K562 (cell line): ENCODE measurements at regions not wholly inside any gene's neighbourhood (a gene's known extent, or its start where the extent isn't known, plus 50 kb on each side); places are given as distances from the start of the nearest gene placed in this dataset.

Source experiments
- ATAC-seq: fragments of 200-7000 bp; cut with Tn5 transposase; 3 replicates; pipeline ENCODE4 v1.9.1; 2020; ENCODE audit warnings: moderate library complexity
- BruUV-seq: library from RNA; stranded (reverse); fragments of 400-500 nt; replicated peaks from 2 replicates; lab custom pipeline; 2021; lab: Mats Ljungman, UMichigan
- CTCF ChIA-PET: fragments of 300-600 bp; formaldehyde crosslinking; extraction: SDS; loops from one replicate; lab custom pipeline; 2021; ENCODE audit warnings: low intra/inter-chr PET ratio; lab: Yijun Ruan, JAX
- POLR2A ChIA-PET: fragments of 300-600, 350-650 bp; sonication (Branson Sonifier 250); formaldehyde crosslinking; extraction: SDS; loops from one replicate; lab custom pipeline; 2021; ENCODE audit warnings: antibody characterized with exemption, inconsistent platforms; lab: Yijun Ruan, JAX
- DNase-seq, 4 experiments: peaks; one replicate each; pipeline versions ENCODE4 v3.0.0 to v3.0.0-alpha.2; 2011 to 2018; ENCODE audit warnings: low spot score in 3 of 4, mixed read lengths in 3 of 4; ENCODE audit errors: extremely low read depth in 1 of 4
- FAIRE-seq: peaks from 2 replicates; lab custom pipeline; 2011; peaks lifted over from hg19 to GRCh38; lab: Jason Lieb, UNC
- H2AFZ ChIP-seq: 2 replicates; pipeline ENCODE4 v1.6.0; 2011; ENCODE audit warnings: low read depth, low read length, control low read depth, inconsistent platforms
- H3K27ac ChIP-seq: fragments of 200-600 bp; 3 replicates; pipeline ENCODE4 v1.8.0; 2011; ENCODE audit warnings: low read depth, mild to moderate bottlenecking, control low read depth, inconsistent platforms, low read length, moderate library complexity, mixed read lengths; ENCODE audit errors: extremely low read depth
- H3K27me3 ChIP-seq, 2 experiments: fragments of 300-600 bp in 1 of 2; 2 replicates in 1 of 2; 3 replicates in 1 of 2; pipeline versions ENCODE4 v1.6.0 to v1.8.0; 2011; ENCODE audit warnings: inconsistent platforms in 2 of 2, low read length in 2 of 2, mild to moderate bottlenecking in 1 of 2, mixed read lengths in 1 of 2, moderate library complexity in 1 of 2; ENCODE audit not compliant: control insufficient read depth in 2 of 2, insufficient read depth in 2 of 2
- H3K36me3 ChIP-seq: fragments of 300-600 bp; 3 replicates; pipeline ENCODE4 v1.8.0; 2011; ENCODE audit warnings: mild to moderate bottlenecking, low read length, inconsistent platforms; ENCODE audit not compliant: control insufficient read depth, insufficient read depth
- H3K4me1 ChIP-seq, 2 experiments: fragments of 200-600 bp in 1 of 2; replicated peaks in 1 of 2; 2 replicates in 1 of 2; 3 replicates in 1 of 2; pipeline versions ENCODE4 v1.5.1 to v1.8.0; 2011; ENCODE audit warnings: inconsistent platforms in 2 of 2, low read length in 2 of 2, mild to moderate bottlenecking in 1 of 2, mixed read lengths in 1 of 2, moderate library complexity in 1 of 2; ENCODE audit not compliant: control insufficient read depth in 2 of 2, insufficient read depth in 2 of 2
- H3K4me2 ChIP-seq: 2 replicates; pipeline ENCODE4 v1.6.1; 2011; ENCODE audit warnings: low read length, control low read depth, inconsistent platforms, mixed read lengths; ENCODE audit not compliant: insufficient read depth
- H3K4me3 ChIP-seq: fragments of 200-600 bp; sonication (generic), shearing (Covaris generic); 2 replicates; pipeline ENCODE4 v1.5.1; 2016; ENCODE audit warnings: control low read depth, inconsistent platforms
- H3K79me2 ChIP-seq: fragments of 200-600 bp; 3 replicates; pipeline ENCODE4 v1.8.0; 2011; ENCODE audit warnings: low read length, inconsistent platforms; ENCODE audit not compliant: control insufficient read depth, insufficient read depth
- H3K9ac ChIP-seq, 2 experiments: 2 replicates each; pipeline versions ENCODE4 v1.6.0 to v1.6.1; 2011; ENCODE audit warnings: low read depth in 2 of 2, low read length in 2 of 2, control low read depth in 1 of 2, inconsistent platforms in 1 of 2, mild to moderate bottlenecking in 1 of 2, mixed read lengths in 1 of 2; ENCODE audit not compliant: insufficient read depth in 1 of 2
- H3K9me1 ChIP-seq: one replicate; pipeline ENCODE4 v1.6.0; 2011; ENCODE audit warnings: inconsistent platforms, mild to moderate bottlenecking, low read length, moderate library complexity; ENCODE audit not compliant: control insufficient read depth, insufficient read depth
- H3K9me3 ChIP-seq: replicated peaks from 2 replicates; pipeline ENCODE4 v1.5.1; 2011; ENCODE audit warnings: low read depth, low read length, inconsistent platforms; ENCODE audit not compliant: control insufficient read depth, insufficient read depth
- H4K20me1 ChIP-seq: replicated peaks from 2 replicates; pipeline ENCODE4 v1.6.1; 2011; ENCODE audit warnings: low read length, inconsistent platforms, mixed read lengths; ENCODE audit not compliant: control insufficient read depth, insufficient read depth
- BRCA1 ChIP-seq, 2 experiments: fragments of 450-650 bp in 1 of 2; sonication (generic) in 1 of 2; formaldehyde crosslinking in 1 of 2; IDR thresholded peaks; 2 replicates each; pipeline versions ENCODE4 v1.5.0 to v1.6.1; 2017 to 2020; ENCODE audit warnings: mild to moderate bottlenecking in 1 of 2, missing genetic modification reagents in 1 of 2
- C11orf30 ChIP-seq: fragments of 450-650 bp; IDR thresholded peaks from 2 replicates; pipeline ENCODE4 v1.6.1; 2016; ENCODE audit warnings: low read depth, mild to moderate bottlenecking
- CBX1 ChIP-seq: sonication (generic); IDR thresholded peaks from 2 replicates; pipeline ENCODE4 v1.6.1; 2016; ENCODE audit warnings: antibody characterized with exemption, low read depth, mild to moderate bottlenecking
- HNRNPL ChIP-seq: fragments of 200-400 bp; formaldehyde crosslinking; IDR thresholded peaks from 2 replicates; pipeline ENCODE4 v1.6.1; 2017; ENCODE audit warnings: low read depth, mild to moderate bottlenecking, low read length
- ZNF239 ChIP-seq: fragments of 250-450 bp; sonication (Bioruptor Pico); IDR thresholded peaks from 2 replicates; pipeline ENCODE4 v1.4.0; 2020; ENCODE audit warnings: mild to moderate bottlenecking
- WGBS: fragments of 100-300 bp; shearing (Covaris generic); methylation state at CpG from one replicate; pipeline ENCODE4 v1.1.6; 2016; ENCODE audit warnings: low coverage, mixed read lengths; ENCODE audit not compliant: insufficient coverage; ENCODE audit errors: missing lambda C conversion rate; 5-methylcytosine and 5-hydroxymethylcytosine counted together
- in situ Hi-C: fragments of 300-500 bp; cut with MboI; formaldehyde crosslinking; loops from 4 replicates; pipeline ENCODE4 v1.15.0; 2018; ENCODE audit warnings: inconsistent platforms, mixed read lengths
- intact Hi-C: fragments of 100-400 bp; cut with micrococcal nuclease; formaldehyde crosslinking; loops from 2 replicates; pipeline ENCODE4 v1.14.2; 2022
- TF ChIP-seq, protein P1 (sequence below), 2 experiments: fragments of 450-650 bp in 1 of 2; IDR thresholded peaks; 2 replicates each; pipeline ENCODE4 v1.6.1; 2011 to 2017; ENCODE audit warnings: low read depth in 2 of 2, antibody characterized with exemption in 1 of 2, borderline replicate concordance in 1 of 2, low read length in 1 of 2, mild to moderate bottlenecking in 1 of 2, mixed read lengths in 1 of 2; ENCODE audit not compliant: control insufficient read depth in 1 of 2

- Histone ChIP-seq H3K9me3 (no peaks in the 10 kb centered on the region), H3K27ac (no peak overlapping the region), H3K9ac (no peak overlapping the region), H3K36me3 (no peaks in the 10 kb centered on the region), H3K4me1 (no peaks in the 10 kb centered on the region), H3K4me2 (no peak overlapping the region), H3K9me1 (no peaks in the 10 kb centered on the region), H4K20me1 (no peaks in the 10 kb centered on the region), H3K27me3 (no peaks in the 10 kb centered on the region), H2AFZ (no peak overlapping the region), H3K79me2 (no peaks in the 10 kb centered on the region), H3K4me3 (no peak overlapping the region)
- DNase-seq: no peak
- POLR2A ChIA-PET: no interaction called here
- intact Hi-C loops: no loop called here
- 0% methylated on average over 2 of the region's 2 CpGs for WGBS
- no peak for ATAC-seq
- no peak for TF ChIP-seq CBX1
- no peak for TF ChIP-seq BRCA1 (IDR thresholded peaks at IDR 0.05)
- TF ChIP-seq BRCA1 (CRISPR knock-in tag; IDR thresholded peaks at IDR 0.05): no peak
- TF ChIP-seq ZNF239: no peak
- TF ChIP-seq, protein P1, sequence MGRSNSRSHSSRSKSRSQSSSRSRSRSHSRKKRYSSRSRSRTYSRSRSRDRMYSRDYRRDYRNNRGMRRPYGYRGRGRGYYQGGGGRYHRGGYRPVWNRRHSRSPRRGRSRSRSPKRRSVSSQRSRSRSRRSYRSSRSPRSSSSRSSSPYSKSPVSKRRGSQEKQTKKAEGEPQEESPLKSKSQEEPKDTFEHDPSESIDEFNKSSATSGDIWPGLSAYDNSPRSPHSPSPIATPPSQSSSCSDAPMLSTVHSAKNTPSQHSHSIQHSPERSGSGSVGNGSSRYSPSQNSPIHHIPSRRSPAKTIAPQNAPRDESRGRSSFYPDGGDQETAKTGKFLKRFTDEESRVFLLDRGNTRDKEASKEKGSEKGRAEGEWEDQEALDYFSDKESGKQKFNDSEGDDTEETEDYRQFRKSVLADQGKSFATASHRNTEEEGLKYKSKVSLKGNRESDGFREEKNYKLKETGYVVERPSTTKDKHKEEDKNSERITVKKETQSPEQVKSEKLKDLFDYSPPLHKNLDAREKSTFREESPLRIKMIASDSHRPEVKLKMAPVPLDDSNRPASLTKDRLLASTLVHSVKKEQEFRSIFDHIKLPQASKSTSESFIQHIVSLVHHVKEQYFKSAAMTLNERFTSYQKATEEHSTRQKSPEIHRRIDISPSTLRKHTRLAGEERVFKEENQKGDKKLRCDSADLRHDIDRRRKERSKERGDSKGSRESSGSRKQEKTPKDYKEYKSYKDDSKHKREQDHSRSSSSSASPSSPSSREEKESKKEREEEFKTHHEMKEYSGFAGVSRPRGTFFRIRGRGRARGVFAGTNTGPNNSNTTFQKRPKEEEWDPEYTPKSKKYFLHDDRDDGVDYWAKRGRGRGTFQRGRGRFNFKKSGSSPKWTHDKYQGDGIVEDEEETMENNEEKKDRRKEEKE (IDR thresholded peaks at IDR 0.05; ENCODE audit: borderline replicate concordance in 1 of 2, control insufficient read depth in 1 of 2, low read depth in 2 of 2, low read length in 1 of 2): no peak
- no peak for TF ChIP-seq C11orf30
- TF ChIP-seq HNRNPL: no peak
- TF ChIP-seq, all 486 proteins: peak for 0
- no TSS peak for BruUV-seq
- CTCF ChIA-PET: no interaction called here
- in situ Hi-C loops: no loop called here
- FAIRE-seq: no peak
These were observed 1353.9 kb downstream of the AACS start for GRCh38 chr12:126419131-126419530.
